Cardiac fibroblast (primary cell): ENCODE measurements at regions not wholly inside any gene's neighbourhood (a gene's known extent, or its start where the extent isn't known, plus 50 kb on each side); places are given as distances from the start of the nearest gene placed in this dataset.
A peak's percentile ranks its signal among the peaks of the same experiment; 100 is the strongest.

Experiments
- DNase-seq, 2 donors: peaks; one replicate each; pipeline versions ENCODE4 v3.0.0 to v3.0.0-alpha.2; 2010; ENCODE audit warnings: low read depth in 2 of 2
- H3K4me3 ChIP-seq, 2 donors: replicated peaks in 1 of 2; 1 replicate in 1 of 2; 2 replicates in 1 of 2; pipeline ENCODE4 v1.5.1; 2011; ENCODE audit warnings: low read depth in 2 of 2, low read length in 2 of 2, mild to moderate bottlenecking in 2 of 2, moderate library complexity in 1 of 2
- CTCF ChIP-seq: IDR thresholded peaks from one replicate; pipeline ENCODE4 v1.5.1; 2011; ENCODE audit warnings: low read depth, mild to moderate bottlenecking, low read length, inconsistent platforms

- DNase-seq = no peak
- TF ChIP-seq CTCF = no peak
- H3K4me3 ChIP-seq = no peak overlapping the region
Measured at GRCh38 chr9:1328341-1328740, 278.2 kb downstream of the DMRT2 start.

DNA sequence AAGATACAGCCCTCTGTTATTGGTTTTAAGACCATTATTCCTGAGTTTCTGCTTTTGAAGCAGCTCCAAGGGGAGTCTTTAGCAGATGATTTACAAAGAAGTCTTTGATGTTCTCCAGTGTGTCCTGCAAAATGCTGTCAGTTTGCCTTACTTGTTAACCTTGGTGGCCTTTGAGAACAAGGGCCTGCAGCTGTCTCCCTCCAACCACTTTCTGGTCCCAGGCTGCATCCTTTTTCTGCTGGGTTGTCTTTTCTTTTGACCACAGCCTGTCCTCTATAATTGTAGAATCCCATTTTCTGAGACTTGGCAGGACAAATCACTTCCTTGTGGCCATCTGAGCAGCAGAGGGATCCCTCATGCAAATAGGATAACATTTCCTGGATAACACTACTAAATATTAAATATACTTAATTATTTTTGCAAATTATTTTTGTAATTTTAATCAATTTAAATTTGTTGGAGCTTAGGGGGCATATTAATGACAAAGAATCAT is 281.4 kb downstream of the DMRT2 start:
- no peak for DNase-seq
- no peak overlapping the region for H3K4me3 ChIP-seq
- TF ChIP-seq CTCF = no peak

DNA sequence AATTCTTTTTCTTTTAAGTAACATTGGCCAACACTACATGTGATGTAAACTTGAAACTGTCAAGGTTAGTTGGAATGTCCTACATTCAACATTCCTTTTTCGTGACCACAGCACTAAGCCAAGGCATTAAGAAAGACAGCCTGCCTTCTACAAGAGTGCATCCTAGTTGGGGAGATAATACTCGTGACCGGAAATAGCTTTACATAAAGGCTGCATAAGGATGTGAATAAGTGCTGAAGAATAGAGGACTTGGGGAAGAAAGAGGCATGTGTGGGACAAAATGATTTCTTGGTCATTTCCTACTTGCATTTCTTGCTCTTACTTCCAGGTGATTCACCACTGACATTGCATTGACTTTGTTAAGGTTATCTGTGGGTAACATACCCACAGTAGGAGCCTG is 282.0 kb downstream of the DMRT2 start:
- H3K4me3 ChIP-seq = no peak overlapping the region
- peak in 1 of 2 donors; percentile 1 for DNase-seq
- no peak for TF ChIP-seq CTCF

GRCh38 chr9:1335174-1335573 is 285.0 kb downstream of the DMRT2 start:
- no peak for DNase-seq
- H3K4me3 ChIP-seq = no peak overlapping the region
- no peak for TF ChIP-seq CTCF

GRCh38 chr9:1337169-1337568 is 287.0 kb downstream of the DMRT2 start:
- no peak for DNase-seq
- no peak for TF ChIP-seq CTCF

DNA sequence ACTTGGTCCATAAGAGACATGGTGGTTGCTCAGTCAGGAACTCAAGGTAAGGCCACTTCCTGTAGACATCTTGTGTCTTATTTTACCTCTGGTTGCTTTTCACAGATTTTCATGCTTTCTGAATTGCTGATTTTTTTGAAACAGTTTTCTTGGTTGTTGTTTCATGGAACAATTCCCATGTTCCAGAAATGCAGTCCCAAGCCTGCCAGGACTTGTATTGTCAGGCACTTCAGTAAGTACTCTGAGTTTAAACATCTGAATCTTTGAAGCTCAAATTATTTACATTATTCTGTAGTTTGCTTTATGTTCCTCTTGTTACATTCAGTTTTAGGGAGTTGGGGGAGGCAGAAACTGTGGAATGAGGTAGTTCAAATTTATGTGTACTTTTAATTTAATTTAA is 290.2 kb downstream of the DMRT2 start:
- TF ChIP-seq CTCF = no peak
- no peak for DNase-seq

More at GRCh38 chr9:1337169-1337568, 287.0 kb downstream of the DMRT2 start:
- H3K4me3 ChIP-seq = no peak overlapping the region

GRCh38 chr9:1353291-1353690 is 303.1 kb downstream of the DMRT2 start:
- TF ChIP-seq CTCF = no peak
- no peak overlapping the region for H3K4me3 ChIP-seq
- no peak for DNase-seq

More for the DNA sequence above, 290.2 kb downstream of the DMRT2 start:
- H3K4me3 ChIP-seq = no peak overlapping the region
